ENCODE measurements at regions not wholly inside any gene's neighbourhood (a gene's known extent, or its start where the extent isn't known, plus 50 kb on each side); places are given as distances from the start of the nearest gene placed in this dataset.

DNA sequence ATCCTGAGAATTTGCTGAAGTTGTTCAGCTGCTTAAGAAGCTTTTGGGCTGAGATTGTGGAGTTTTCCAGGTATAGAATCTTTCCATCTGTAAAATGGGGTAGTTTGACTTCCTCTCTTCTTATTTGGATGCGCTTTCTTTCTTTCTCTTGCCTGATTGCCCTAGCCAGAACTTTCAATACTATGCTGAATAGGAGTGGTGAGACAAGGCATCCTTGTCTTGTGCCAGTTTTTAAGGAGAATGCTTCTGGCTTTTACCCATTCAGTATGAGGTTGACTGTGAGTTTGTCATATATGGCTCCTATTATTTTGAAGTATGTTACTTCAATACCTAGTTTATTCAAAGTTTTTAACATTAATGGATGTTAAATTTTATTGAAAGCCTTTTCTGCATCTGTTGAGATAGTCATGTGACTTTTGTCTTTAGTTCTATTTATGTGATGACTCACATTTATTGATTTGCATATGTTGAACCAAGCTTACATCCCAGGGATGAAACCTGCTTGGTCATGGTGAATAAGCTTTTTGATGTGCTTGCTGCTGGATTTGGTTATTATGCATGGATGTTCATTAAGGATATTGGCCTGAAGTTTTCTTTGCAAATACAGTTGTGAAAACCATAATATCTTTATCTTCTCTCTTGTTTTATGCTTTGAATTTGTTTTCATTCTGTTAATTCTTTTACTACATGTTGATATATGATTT, 573.8 kb upstream of the NDST4 start:
- no peak for DNase-seq (ENCODE audit: low spot score in 2 of 2)
- 77% methylated on average over 1 of the region's 1 CpG for WGBS

DNA sequence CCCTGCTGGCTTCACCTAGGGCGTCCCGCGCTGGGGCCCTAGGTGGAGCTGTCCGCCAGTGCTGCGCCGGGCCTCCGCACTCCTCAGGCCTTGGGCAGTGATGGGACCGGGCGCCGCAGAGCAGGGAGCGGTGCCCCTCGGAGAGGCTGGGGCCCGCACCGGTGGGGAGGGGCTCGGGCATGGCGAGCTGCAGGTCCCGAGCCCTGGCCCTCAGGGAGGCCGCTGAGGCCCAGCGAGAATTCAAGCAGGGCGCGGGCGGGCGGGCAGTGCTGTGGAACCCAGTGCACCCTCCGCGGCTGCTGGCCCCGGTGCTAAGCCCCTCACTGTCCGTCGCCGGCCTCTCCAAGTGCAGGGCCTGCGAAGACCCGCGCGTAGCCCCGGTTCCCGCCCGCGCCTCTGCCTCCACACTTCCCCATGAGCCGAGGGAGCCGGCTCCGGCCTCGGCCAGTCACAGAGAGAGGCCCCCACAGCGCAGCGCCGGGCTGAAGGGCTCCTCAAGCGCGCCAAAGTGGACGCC, 565.1 kb upstream of the NDST4 start:
- TF ChIP-seq POLR2AphosphoS5 (IDR thresholded peaks at IDR 0.05): no peak
- TF ChIP-seq, protein P1, sequence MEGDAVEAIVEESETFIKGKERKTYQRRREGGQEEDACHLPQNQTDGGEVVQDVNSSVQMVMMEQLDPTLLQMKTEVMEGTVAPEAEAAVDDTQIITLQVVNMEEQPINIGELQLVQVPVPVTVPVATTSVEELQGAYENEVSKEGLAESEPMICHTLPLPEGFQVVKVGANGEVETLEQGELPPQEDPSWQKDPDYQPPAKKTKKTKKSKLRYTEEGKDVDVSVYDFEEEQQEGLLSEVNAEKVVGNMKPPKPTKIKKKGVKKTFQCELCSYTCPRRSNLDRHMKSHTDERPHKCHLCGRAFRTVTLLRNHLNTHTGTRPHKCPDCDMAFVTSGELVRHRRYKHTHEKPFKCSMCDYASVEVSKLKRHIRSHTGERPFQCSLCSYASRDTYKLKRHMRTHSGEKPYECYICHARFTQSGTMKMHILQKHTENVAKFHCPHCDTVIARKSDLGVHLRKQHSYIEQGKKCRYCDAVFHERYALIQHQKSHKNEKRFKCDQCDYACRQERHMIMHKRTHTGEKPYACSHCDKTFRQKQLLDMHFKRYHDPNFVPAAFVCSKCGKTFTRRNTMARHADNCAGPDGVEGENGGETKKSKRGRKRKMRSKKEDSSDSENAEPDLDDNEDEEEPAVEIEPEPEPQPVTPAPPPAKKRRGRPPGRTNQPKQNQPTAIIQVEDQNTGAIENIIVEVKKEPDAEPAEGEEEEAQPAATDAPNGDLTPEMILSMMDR (IDR thresholded peaks at IDR 0.05): no peak
- no peak for TF ChIP-seq POLR2A (IDR thresholded peaks at IDR 0.05)
- TF ChIP-seq EP300 (IDR thresholded peaks at IDR 0.05): no peak
- Histone ChIP-seq H3K4me3 (no peak overlapping the region), H3K27ac (no peak overlapping the region), H3K9me3 (no peaks in the 10 kb centered on the region), H3K27me3 (no peaks in the 10 kb centered on the region), H3K36me3 (no peaks in the 10 kb centered on the region), H3K4me1 (no peaks in the 10 kb centered on the region)
- WGBS: 98% methylated on average over 13 of the region's 47 CpGs
- no peak for DNase-seq (ENCODE audit: low spot score in 2 of 2)

More for the DNA sequence above, 573.8 kb upstream of the NDST4 start:
- Histone ChIP-seq H3K27ac (no peak overlapping the region), H3K9me3 (no peaks in the 10 kb centered on the region), H3K4me3 (no peak overlapping the region), H3K27me3 (no peaks in the 10 kb centered on the region), H3K4me1 (no peaks in the 10 kb centered on the region), H3K36me3 (no peaks in the 10 kb centered on the region)
- TF ChIP-seq POLR2AphosphoS5 (IDR thresholded peaks at IDR 0.05) (no peak), POLR2A (IDR thresholded peaks at IDR 0.05) (no peak), EP300 (IDR thresholded peaks at IDR 0.05) (no peak)
- TF ChIP-seq, protein P1 (IDR thresholded peaks at IDR 0.05): no peak

DNA sequence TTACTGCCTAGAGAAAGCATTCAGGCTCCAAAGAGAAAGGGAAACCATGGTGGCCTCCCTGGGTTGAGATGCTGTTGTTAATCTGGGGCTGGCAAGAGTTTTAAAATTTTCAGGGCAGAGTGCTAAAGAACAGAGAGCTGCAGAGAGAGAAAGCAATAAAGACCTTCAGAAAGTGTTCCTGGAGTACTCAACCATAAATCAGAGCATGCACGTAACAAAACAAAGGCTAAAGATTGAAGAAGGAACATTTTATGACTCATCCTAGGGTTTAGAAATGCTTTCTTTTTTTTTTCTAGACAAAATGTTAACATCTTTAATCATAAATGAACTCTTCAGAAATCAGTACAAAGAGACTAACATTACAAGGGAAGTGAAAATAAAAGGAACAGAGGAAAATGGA, 562.3 kb upstream of the NDST4 start:
- WGBS: 14% methylated on average over 1 of the region's 1 CpG
- DNase-seq (ENCODE audit: low spot score in 2 of 2): no peak
- TF ChIP-seq POLR2A (IDR thresholded peaks at IDR 0.05) (no peak), EP300 (IDR thresholded peaks at IDR 0.05) (no peak), POLR2AphosphoS5 (IDR thresholded peaks at IDR 0.05) (no peak)
- TF ChIP-seq, protein P1 (IDR thresholded peaks at IDR 0.05): no peak
- H3K9me3 ChIP-seq: no peaks in the 10 kb centered on the region
- no peaks in the 10 kb centered on the region for H3K27me3 ChIP-seq
- H3K4me3 ChIP-seq: no peak overlapping the region
- H3K27ac ChIP-seq: no peak overlapping the region
- H3K4me1 ChIP-seq: no peaks in the 10 kb centered on the region
- no peaks in the 10 kb centered on the region for H3K36me3 ChIP-seq

DNA sequence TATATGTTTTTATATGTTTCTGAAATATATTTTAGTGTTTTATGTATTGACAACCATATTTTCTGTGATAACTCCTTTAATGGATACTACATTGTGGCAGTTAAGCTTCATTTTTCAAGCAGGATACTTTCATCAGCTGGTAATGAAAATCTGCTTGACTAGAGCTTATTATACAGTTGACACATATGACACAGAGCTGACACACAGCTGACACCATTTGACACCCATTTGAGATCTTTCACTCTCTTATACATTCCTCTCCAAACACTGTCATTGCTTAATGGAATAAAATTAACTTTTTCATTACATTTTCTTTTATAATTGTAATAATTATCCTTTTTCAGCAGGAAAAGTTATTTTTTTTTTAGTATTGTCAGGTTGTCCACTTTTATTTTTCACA, 561.1 kb upstream of the NDST4 start:
- no peak for DNase-seq (ENCODE audit: low spot score in 2 of 2)
- Histone ChIP-seq H3K27ac (no peak overlapping the region), H3K36me3 (no peaks in the 10 kb centered on the region), H3K9me3 (no peaks in the 10 kb centered on the region), H3K27me3 (no peaks in the 10 kb centered on the region), H3K4me3 (no peak overlapping the region), H3K4me1 (no peaks in the 10 kb centered on the region)
- no peak for TF ChIP-seq POLR2A (IDR thresholded peaks at IDR 0.05)
- no peak for TF ChIP-seq EP300 (IDR thresholded peaks at IDR 0.05)
- TF ChIP-seq, protein P1 (IDR thresholded peaks at IDR 0.05): no peak
- no peak for TF ChIP-seq POLR2AphosphoS5 (IDR thresholded peaks at IDR 0.05)

DNA sequence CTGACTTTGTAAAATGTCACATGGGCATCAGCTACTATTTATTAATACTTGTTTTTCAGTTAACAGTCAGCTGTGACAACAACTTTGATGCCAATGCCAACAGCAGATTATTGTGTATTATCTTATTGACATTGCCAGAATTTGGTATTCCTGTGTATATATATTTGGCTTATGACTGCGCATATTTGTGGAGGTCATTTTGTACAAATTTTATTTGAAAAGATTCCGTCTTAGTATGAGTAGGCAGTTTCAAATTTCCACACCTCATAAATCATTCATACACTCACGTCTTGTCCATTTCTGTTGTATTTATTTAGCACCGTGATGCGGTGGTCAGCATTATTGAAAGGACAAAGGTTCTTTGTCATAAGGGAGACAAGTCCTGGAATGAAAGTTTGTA, 558.2 kb upstream of the NDST4 start:
- Histone ChIP-seq H3K4me3 (no peak overlapping the region), H3K36me3 (no peaks in the 10 kb centered on the region), H3K27me3 (no peaks in the 10 kb centered on the region), H3K9me3 (no peaks in the 10 kb centered on the region), H3K4me1 (no peaks in the 10 kb centered on the region), H3K27ac (no peak overlapping the region)
- 57% methylated on average over 5 of the region's 5 CpGs for WGBS
- TF ChIP-seq, protein P1 (IDR thresholded peaks at IDR 0.05): no peak
- no peak for TF ChIP-seq POLR2AphosphoS5 (IDR thresholded peaks at IDR 0.05)
- TF ChIP-seq EP300 (IDR thresholded peaks at IDR 0.05): no peak
- TF ChIP-seq POLR2A (IDR thresholded peaks at IDR 0.05): no peak
- DNase-seq (ENCODE audit: low spot score in 2 of 2): no peak

Data from suprapubic skin (tissue), 4 donors.